GM23338 (cell line): ENCODE measurements at regions not wholly inside any gene's neighbourhood (a gene's known extent, or its start where the extent isn't known, plus 50 kb on each side); places are given as distances from the start of the nearest gene placed in this dataset.

ENCODE experiments used
- ATAC-seq: fragments of 200-7000 bp; cut with Tn5 transposase; 3 replicates; pipeline ENCODE4 v1.9.1; 2020
- DNase-seq: peaks from one replicate; pipeline ENCODE4 v3.0.0-alpha.2; 2015; ENCODE audit warnings: low spot score
- H2AFZ ChIP-seq: fragments of 200-600 bp; sonication (generic); 2 replicates; pipeline ENCODE4 v1.8.0; 2016; ENCODE audit warnings: antibody characterized with exemption, mild to moderate bottlenecking, moderate library complexity
- H3F3A ChIP-seq: fragments of 200-600 bp; sonication (generic); replicated peaks from 2 replicates; pipeline ENCODE4 v1.8.0; 2017; ENCODE audit warnings: antibody characterized with exemption, mixed run types, low read depth
- H3K27ac ChIP-seq: fragments of 200-600 bp; sonication (generic); 2 replicates; pipeline ENCODE4 v1.6.1; 2016; ENCODE audit warnings: low read depth
- H3K27me3 ChIP-seq: fragments of 200-600 bp; sonication (generic); 2 replicates; pipeline ENCODE4 v1.8.0; 2016; ENCODE audit warnings: mild to moderate bottlenecking, mixed run types, moderate library complexity; ENCODE audit not compliant: insufficient read depth
- H3K36me3 ChIP-seq: fragments of 200-600 bp; sonication (generic); 2 replicates; pipeline ENCODE4 v1.8.0; 2016; ENCODE audit warnings: mild to moderate bottlenecking; ENCODE audit not compliant: insufficient read depth
- H3K4me1 ChIP-seq: fragments of 200-600 bp; sonication (generic); 2 replicates; pipeline ENCODE4 v1.8.0; 2016; ENCODE audit warnings: mild to moderate bottlenecking, moderate library complexity; ENCODE audit not compliant: insufficient read depth
- H3K4me2 ChIP-seq: fragments of 200-600 bp; sonication (generic); 2 replicates; pipeline ENCODE4 v1.7.1; 2017; ENCODE audit warnings: mixed run types
- H3K4me3 ChIP-seq: fragments of 200-600 bp; sonication (generic); 2 replicates; pipeline ENCODE4 v1.6.1; 2016; ENCODE audit warnings: mixed run types
- H3K79me2 ChIP-seq: fragments of 200-600 bp; sonication (generic); replicated peaks from 2 replicates; pipeline ENCODE4 v1.8.0; 2017; ENCODE audit warnings: mild to moderate bottlenecking; ENCODE audit not compliant: insufficient read depth
- H3K9me2 ChIP-seq: fragments of 200-600 bp; sonication (generic); 2 replicates; pipeline ENCODE4 v1.8.0; 2017; ENCODE audit not compliant: insufficient read depth
- H4K20me1 ChIP-seq: fragments of 200-600 bp; sonication (generic); replicated peaks from 2 replicates; pipeline ENCODE4 v1.8.0; 2017; ENCODE audit warnings: mild to moderate bottlenecking; ENCODE audit not compliant: insufficient read depth
- H3K27ac Mint-ChIP-seq: 2 replicates; pipeline ENCODE4 v1.8.0; 2020; ENCODE audit warnings: inconsistent platforms, mild to moderate bottlenecking, moderate library complexity, mixed read lengths
- H3K27me3 Mint-ChIP-seq: 3 replicates; pipeline ENCODE4 v1.8.0; 2022; ENCODE audit warnings: low read depth, mild to moderate bottlenecking, moderate library complexity, mixed read lengths, inconsistent platforms; ENCODE audit not compliant: insufficient read depth, poor library complexity
- H3K36me3 Mint-ChIP-seq: 3 replicates; pipeline ENCODE4 v1.8.0; 2021; ENCODE audit warnings: low read depth, mild to moderate bottlenecking, inconsistent platforms, moderate library complexity, mixed read lengths
- H3K4me1 Mint-ChIP-seq: 3 replicates; pipeline ENCODE4 v1.8.0; 2020; ENCODE audit warnings: mild to moderate bottlenecking, inconsistent platforms, mixed read lengths
- H3K4me3 Mint-ChIP-seq: 3 replicates; pipeline ENCODE4 v1.8.0; 2021; ENCODE audit warnings: moderate library complexity, mild to moderate bottlenecking, inconsistent platforms, mixed read lengths
- H3K9me3 Mint-ChIP-seq: 3 replicates; pipeline ENCODE4 v1.8.0; 2020; ENCODE audit warnings: moderate library complexity, mild to moderate bottlenecking, inconsistent platforms, mixed read lengths
- CREB1 ChIP-seq: fragments of 250-450 bp; sonication (Bioruptor Pico); IDR thresholded peaks from 2 replicates; pipeline ENCODE4 v1.5.0; 2020; ENCODE audit warnings: low read depth, mild to moderate bottlenecking, moderate library complexity
- EZH2 ChIP-seq: fragments of 200-600 bp; sonication (generic); IDR thresholded peaks from one replicate; pipeline ENCODE4 v1.8.0; 2017; ENCODE audit warnings: antibody characterized with exemption, mild to moderate bottlenecking, low read depth; ENCODE audit not compliant: unreplicated experiment
- POLR2AphosphoS5 ChIP-seq: IDR thresholded peaks from 2 replicates; pipeline ENCODE4 v1.6.1; 2016; ENCODE audit warnings: antibody characterized with exemption, low read depth
- ZNF114 ChIP-seq: fragments of 250-450 bp; sonication (Bioruptor Pico); IDR thresholded peaks from 2 replicates; pipeline ENCODE4 v1.5.0; 2020; ENCODE audit warnings: mild to moderate bottlenecking, moderate library complexity
- TF ChIP-seq, protein P1 (sequence below), 2 experiments: fragments of 200-600 bp in 1 of 2; sonication (generic) in 1 of 2; conservative IDR thresholded peaks; 2 replicates each; pipeline versions ENCODE4 v1.5.1 to v1.6.1; 2016 to 2017; ENCODE audit warnings: antibody characterized with exemption in 2 of 2, low read depth in 2 of 2, mild to moderate bottlenecking in 2 of 2, moderate library complexity in 1 of 2
- TF ChIP-seq, protein P2 (sequence below): IDR thresholded peaks from one replicate; pipeline ENCODE4 v1.6.1; 2018; ENCODE audit warnings: antibody characterized with exemption; ENCODE audit not compliant: unreplicated experiment
- TF ChIP-seq, protein P3 (sequence below): fragments of 250-450 bp; sonication (Bioruptor Pico); IDR thresholded peaks from 2 replicates; pipeline ENCODE4 v1.5.0; 2020; ENCODE audit warnings: mild to moderate bottlenecking, moderate library complexity
- TF ChIP-seq, protein P4 (sequence below): IDR thresholded peaks from 2 replicates; pipeline ENCODE4 v1.6.1; 2016; ENCODE audit warnings: antibody characterized with exemption

DNA sequence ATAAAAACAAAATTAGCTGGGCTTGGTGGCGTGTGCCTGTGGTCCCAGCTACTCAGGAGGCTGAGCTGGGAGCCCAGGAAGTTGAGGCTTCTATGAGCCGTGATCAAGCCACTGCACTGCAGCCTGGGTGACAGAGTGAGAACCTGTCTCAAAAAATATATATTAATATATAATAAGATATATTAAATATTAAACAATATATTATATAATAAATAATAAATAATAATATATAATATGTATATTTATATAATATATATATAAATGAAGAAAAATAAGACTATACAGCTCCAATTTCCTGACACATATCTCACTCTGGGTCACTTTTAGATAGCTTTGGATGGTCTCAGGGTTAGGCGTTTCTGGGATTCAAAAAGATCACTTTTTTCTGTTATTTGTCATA is 74.2 kb upstream of the DPPA4 start:
- no peak overlapping the region for H3K27ac Mint-ChIP-seq
- H3K4me3 ChIP-seq = no peak overlapping the region
- ATAC-seq = no peak
- DNase-seq = no peak
- H3K4me2 ChIP-seq = no peak overlapping the region
- 0 out of 3 replicates have a peak, but pooled peaks cover 2% of the 10 kb centered on the region for H3K9me3 Mint-ChIP-seq
- TF ChIP-seq EZH2 (no peak), POLR2AphosphoS5 (no peak), CREB1 (no peak), ZNF114 (no peak)
- TF ChIP-seq, protein P1, sequence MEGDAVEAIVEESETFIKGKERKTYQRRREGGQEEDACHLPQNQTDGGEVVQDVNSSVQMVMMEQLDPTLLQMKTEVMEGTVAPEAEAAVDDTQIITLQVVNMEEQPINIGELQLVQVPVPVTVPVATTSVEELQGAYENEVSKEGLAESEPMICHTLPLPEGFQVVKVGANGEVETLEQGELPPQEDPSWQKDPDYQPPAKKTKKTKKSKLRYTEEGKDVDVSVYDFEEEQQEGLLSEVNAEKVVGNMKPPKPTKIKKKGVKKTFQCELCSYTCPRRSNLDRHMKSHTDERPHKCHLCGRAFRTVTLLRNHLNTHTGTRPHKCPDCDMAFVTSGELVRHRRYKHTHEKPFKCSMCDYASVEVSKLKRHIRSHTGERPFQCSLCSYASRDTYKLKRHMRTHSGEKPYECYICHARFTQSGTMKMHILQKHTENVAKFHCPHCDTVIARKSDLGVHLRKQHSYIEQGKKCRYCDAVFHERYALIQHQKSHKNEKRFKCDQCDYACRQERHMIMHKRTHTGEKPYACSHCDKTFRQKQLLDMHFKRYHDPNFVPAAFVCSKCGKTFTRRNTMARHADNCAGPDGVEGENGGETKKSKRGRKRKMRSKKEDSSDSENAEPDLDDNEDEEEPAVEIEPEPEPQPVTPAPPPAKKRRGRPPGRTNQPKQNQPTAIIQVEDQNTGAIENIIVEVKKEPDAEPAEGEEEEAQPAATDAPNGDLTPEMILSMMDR (conservative IDR thresholded peaks at IDR 0.05; ENCODE audit: low read depth in 2 of 2) = no peak
- TF ChIP-seq, protein P2, sequence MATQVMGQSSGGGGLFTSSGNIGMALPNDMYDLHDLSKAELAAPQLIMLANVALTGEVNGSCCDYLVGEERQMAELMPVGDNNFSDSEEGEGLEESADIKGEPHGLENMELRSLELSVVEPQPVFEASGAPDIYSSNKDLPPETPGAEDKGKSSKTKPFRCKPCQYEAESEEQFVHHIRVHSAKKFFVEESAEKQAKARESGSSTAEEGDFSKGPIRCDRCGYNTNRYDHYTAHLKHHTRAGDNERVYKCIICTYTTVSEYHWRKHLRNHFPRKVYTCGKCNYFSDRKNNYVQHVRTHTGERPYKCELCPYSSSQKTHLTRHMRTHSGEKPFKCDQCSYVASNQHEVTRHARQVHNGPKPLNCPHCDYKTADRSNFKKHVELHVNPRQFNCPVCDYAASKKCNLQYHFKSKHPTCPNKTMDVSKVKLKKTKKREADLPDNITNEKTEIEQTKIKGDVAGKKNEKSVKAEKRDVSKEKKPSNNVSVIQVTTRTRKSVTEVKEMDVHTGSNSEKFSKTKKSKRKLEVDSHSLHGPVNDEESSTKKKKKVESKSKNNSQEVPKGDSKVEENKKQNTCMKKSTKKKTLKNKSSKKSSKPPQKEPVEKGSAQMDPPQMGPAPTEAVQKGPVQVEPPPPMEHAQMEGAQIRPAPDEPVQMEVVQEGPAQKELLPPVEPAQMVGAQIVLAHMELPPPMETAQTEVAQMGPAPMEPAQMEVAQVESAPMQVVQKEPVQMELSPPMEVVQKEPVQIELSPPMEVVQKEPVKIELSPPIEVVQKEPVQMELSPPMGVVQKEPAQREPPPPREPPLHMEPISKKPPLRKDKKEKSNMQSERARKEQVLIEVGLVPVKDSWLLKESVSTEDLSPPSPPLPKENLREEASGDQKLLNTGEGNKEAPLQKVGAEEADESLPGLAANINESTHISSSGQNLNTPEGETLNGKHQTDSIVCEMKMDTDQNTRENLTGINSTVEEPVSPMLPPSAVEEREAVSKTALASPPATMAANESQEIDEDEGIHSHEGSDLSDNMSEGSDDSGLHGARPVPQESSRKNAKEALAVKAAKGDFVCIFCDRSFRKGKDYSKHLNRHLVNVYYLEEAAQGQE = no peak
- TF ChIP-seq, protein P3, sequence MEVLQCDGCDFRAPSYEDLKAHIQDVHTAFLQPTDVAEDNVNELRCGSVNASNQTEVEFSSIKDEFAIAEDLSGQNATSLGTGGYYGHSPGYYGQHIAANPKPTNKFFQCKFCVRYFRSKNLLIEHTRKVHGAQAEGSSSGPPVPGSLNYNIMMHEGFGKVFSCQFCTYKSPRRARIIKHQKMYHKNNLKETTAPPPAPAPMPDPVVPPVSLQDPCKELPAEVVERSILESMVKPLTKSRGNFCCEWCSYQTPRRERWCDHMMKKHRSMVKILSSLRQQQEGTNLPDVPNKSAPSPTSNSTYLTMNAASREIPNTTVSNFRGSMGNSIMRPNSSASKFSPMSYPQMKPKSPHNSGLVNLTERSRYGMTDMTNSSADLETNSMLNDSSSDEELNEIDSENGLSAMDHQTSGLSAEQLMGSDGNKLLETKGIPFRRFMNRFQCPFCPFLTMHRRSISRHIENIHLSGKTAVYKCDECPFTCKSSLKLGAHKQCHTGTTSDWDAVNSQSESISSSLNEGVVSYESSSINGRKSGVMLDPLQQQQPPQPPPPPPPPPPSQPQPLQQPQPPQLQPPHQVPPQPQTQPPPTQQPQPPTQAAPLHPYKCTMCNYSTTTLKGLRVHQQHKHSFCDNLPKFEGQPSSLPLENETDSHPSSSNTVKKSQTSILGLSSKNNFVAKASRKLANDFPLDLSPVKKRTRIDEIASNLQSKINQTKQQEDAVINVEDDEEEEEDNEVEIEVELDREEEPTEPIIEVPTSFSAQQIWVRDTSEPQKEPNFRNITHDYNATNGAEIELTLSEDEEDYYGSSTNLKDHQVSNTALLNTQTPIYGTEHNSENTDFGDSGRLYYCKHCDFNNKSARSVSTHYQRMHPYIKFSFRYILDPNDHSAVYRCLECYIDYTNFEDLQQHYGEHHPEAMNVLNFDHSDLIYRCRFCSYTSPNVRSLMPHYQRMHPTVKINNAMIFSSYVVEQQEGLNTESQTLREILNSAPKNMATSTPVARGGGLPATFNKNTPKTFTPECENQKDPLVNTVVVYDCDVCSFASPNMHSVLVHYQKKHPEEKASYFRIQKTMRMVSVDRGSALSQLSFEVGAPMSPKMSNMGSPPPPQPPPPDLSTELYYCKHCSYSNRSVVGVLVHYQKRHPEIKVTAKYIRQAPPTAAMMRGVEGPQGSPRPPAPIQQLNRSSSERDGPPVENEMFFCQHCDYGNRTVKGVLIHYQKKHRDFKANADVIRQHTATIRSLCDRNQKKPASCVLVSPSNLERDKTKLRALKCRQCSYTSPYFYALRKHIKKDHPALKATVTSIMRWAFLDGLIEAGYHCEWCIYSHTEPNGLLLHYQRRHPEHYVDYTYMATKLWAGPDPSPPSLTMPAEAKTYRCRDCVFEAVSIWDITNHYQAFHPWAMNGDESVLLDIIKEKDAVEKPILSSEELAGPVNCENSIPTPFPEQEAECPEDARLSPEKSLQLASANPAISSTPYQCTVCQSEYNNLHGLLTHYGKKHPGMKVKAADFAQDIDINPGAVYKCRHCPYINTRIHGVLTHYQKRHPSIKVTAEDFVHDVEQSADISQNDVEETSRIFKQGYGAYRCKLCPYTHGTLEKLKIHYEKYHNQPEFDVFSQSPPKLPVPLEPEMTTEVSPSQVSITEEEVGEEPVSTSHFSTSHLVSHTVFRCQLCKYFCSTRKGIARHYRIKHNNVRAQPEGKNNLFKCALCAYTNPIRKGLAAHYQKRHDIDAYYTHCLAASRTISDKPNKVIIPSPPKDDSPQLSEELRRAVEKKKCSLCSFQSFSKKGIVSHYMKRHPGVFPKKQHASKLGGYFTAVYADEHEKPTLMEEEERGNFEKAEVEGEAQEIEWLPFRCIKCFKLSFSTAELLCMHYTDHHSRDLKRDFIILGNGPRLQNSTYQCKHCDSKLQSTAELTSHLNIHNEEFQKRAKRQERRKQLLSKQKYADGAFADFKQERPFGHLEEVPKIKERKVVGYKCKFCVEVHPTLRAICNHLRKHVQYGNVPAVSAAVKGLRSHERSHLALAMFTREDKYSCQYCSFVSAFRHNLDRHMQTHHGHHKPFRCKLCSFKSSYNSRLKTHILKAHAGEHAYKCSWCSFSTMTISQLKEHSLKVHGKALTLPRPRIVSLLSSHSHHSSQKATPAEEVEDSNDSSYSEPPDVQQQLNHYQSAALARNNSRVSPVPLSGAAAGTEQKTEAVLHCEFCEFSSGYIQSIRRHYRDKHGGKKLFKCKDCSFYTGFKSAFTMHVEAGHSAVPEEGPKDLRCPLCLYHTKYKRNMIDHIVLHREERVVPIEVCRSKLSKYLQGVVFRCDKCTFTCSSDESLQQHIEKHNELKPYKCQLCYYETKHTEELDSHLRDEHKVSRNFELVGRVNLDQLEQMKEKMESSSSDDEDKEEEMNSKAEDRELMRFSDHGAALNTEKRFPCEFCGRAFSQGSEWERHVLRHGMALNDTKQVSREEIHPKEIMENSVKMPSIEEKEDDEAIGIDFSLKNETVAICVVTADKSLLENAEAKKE = no peak
- TF ChIP-seq, protein P4, sequence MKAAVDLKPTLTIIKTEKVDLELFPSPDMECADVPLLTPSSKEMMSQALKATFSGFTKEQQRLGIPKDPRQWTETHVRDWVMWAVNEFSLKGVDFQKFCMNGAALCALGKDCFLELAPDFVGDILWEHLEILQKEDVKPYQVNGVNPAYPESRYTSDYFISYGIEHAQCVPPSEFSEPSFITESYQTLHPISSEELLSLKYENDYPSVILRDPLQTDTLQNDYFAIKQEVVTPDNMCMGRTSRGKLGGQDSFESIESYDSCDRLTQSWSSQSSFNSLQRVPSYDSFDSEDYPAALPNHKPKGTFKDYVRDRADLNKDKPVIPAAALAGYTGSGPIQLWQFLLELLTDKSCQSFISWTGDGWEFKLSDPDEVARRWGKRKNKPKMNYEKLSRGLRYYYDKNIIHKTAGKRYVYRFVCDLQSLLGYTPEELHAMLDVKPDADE = no peak
- no peaks in the 10 kb centered on the region for H3K79me2 ChIP-seq
- no peak overlapping the region for H2AFZ ChIP-seq
- H4K20me1 ChIP-seq = no peaks in the 10 kb centered on the region
- H3K4me1 ChIP-seq = peaks cover 7% of the 10 kb centered on the region; the same call in 1 of the 2 replicates
- H3F3A ChIP-seq = no peaks in the 10 kb centered on the region
- H3K4me1 Mint-ChIP-seq = peaks cover 5% of the 10 kb centered on the region
- H3K27ac ChIP-seq = no peak overlapping the region
- H3K36me3 Mint-ChIP-seq = no peaks in the 10 kb centered on the region
- H3K36me3 ChIP-seq = no peaks in the 10 kb centered on the region
- 0 out of 2 replicates have a peak, but pooled peaks cover 3% of the 10 kb centered on the region for H3K9me2 ChIP-seq
- no peaks in the 10 kb centered on the region for H3K27me3 ChIP-seq
- no peak overlapping the region for H3K4me3 Mint-ChIP-seq
- peaks cover 3% of the 10 kb centered on the region for H3K27me3 Mint-ChIP-seq
